Loucy (cell line): ENCODE measurements at regions not wholly inside any gene's neighbourhood (a gene's known extent, or its start where the extent isn't known, plus 50 kb on each side); places are given as distances from the start of the nearest gene placed in this dataset.

Source experiments
- H2AFZ ChIP-seq: fragments of 200-600 bp; sonication (generic); 2 replicates; pipeline ENCODE4 v1.6.0; 2016; ENCODE audit warnings: antibody characterized with exemption, mild to moderate bottlenecking, low read length, moderate library complexity
- H3F3A ChIP-seq: fragments of 200-600 bp; 2 replicates; pipeline ENCODE4 v1.6.0; 2016; ENCODE audit warnings: antibody characterized with exemption, low read depth, mild to moderate bottlenecking
- H3K27me3 ChIP-seq: fragments of 200-600 bp; sonication (generic); 2 replicates; pipeline ENCODE4 v1.6.1; 2014; ENCODE audit warnings: low read length, mild to moderate bottlenecking; ENCODE audit not compliant: insufficient read depth, poor library complexity, severe bottlenecking
- H3K36me3 ChIP-seq: fragments of 200-600 bp; sonication (generic); 2 replicates; pipeline ENCODE4 v1.6.1; 2016; ENCODE audit warnings: low read length; ENCODE audit not compliant: insufficient read depth
- H3K4me1 ChIP-seq: fragments of 200-600 bp; sonication (generic); 2 replicates; pipeline ENCODE4 v1.5.1; 2014; ENCODE audit warnings: low read length, mild to moderate bottlenecking; ENCODE audit not compliant: insufficient read depth, poor library complexity, severe bottlenecking
- H3K4me2 ChIP-seq: fragments of 200-600 bp; sonication (generic); 2 replicates; pipeline ENCODE4 v1.6.0; 2014; ENCODE audit warnings: antibody characterized with exemption, low read length, low read depth, mild to moderate bottlenecking; ENCODE audit not compliant: poor library complexity, severe bottlenecking
- H3K4me3 ChIP-seq: fragments of 200-600 bp; sonication (generic); 2 replicates; pipeline ENCODE4 v1.5.1; 2014; ENCODE audit warnings: low read length, mild to moderate bottlenecking, mixed read lengths; ENCODE audit not compliant: poor library complexity, severe bottlenecking
- H3K79me2 ChIP-seq: fragments of 200-600 bp; sonication (generic); 2 replicates; pipeline ENCODE4 v1.6.1; 2014; ENCODE audit warnings: low read length; ENCODE audit not compliant: insufficient read depth
- H3K9ac ChIP-seq: fragments of 200-600 bp; sonication (generic); 2 replicates; pipeline ENCODE4 v1.6.0; 2014; ENCODE audit warnings: mild to moderate bottlenecking, low read depth, low read length, moderate library complexity; ENCODE audit not compliant: poor library complexity, severe bottlenecking
- H3K9me2 ChIP-seq: fragments of 200-600 bp; sonication (generic); replicated peaks from 2 replicates; pipeline ENCODE4 v1.6.1; 2016; ENCODE audit warnings: low read depth, low read length, mixed read lengths
- H3K9me3 ChIP-seq: fragments of 200-600 bp; sonication (generic); 2 replicates; pipeline ENCODE4 v1.6.1; 2014; ENCODE audit warnings: mild to moderate bottlenecking, antibody characterized with exemption, low read length, low read depth; ENCODE audit not compliant: insufficient read depth
- H4K20me1 ChIP-seq: fragments of 200-600 bp; sonication (generic); 2 replicates; pipeline ENCODE4 v1.6.0; 2014; ENCODE audit warnings: antibody characterized with exemption, low read length, mild to moderate bottlenecking; ENCODE audit not compliant: insufficient read depth, poor library complexity, severe bottlenecking
- CTCF ChIP-seq: fragments of 200-600 bp; sonication (generic); conservative IDR thresholded peaks from 2 replicates; pipeline ENCODE4 v1.5.1; 2014; ENCODE audit warnings: mild to moderate bottlenecking, antibody characterized with exemption, low read length
- EZH2phosphoT487 ChIP-seq: fragments of 200-600 bp; IDR thresholded peaks from 2 replicates; pipeline ENCODE4 v1.6.1; 2018; ENCODE audit warnings: antibody characterized with exemption, mild to moderate bottlenecking, moderate library complexity, borderline replicate concordance

GRCh38 chr11:45036010-45036409, 85.3 kb upstream of the TP53I11 start:
- Histone ChIP-seq H3F3A (no peaks in the 10 kb centered on the region), H3K4me3 (no peak overlapping the region), H3K27me3 (no peaks in the 10 kb centered on the region), H2AFZ (no peak overlapping the region), H3K4me2 (no peak overlapping the region), H4K20me1 (no peaks in the 10 kb centered on the region), H3K9me2 (no peaks in the 10 kb centered on the region), H3K9me3 (peaks cover 5% of the 10 kb centered on the region; the same call in 1 of the 2 replicates), H3K36me3 (no peaks in the 10 kb centered on the region), H3K9ac (no peak overlapping the region), H3K4me1 (peaks cover 2% of the 10 kb centered on the region), H3K79me2 (no peaks in the 10 kb centered on the region)
- no peak for TF ChIP-seq CTCF
- TF ChIP-seq EZH2phosphoT487: no peak

GRCh38 chr11:45036733-45037132, 86.0 kb upstream of the TP53I11 start:
- Histone ChIP-seq H3K4me1 (peaks cover 2% of the 10 kb centered on the region), H3K4me3 (no peak overlapping the region)

DNA sequence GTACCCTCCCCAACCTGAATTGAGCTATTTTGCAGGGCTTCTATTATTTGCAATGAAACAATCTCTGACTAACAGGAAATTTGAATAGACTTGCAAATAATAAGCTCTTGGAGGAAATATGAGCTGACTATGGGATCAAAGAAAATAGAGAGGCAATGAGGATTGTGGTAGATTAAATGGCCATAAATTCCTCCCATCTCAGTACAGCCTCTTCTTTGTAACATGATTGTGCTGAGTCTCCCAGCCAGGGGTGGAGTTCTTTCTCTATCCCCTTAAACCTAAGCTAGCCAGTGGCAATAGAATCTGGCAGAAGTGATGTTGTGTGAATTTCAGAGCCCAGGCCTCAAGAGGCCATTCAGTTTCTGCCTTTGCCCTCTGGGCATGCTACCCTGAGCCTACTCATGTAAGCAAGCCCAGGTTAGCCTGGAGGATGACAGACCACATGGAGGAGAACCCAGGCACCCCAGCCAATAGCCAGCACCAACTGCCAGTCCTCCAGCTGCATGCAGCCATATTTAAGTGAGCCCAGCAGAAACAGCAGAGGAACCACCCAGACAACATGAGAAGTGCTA, 86.8 kb upstream of the TP53I11 start:
- peaks cover 2% of the 10 kb centered on the region for H3K4me1 ChIP-seq
- no peaks in the 10 kb centered on the region for H3K9me2 ChIP-seq
- no peaks in the 10 kb centered on the region for H3K27me3 ChIP-seq
- peaks cover 5% of the 10 kb centered on the region; the same call in 1 of the 2 replicates for H3K9me3 ChIP-seq
- no peaks in the 10 kb centered on the region for H4K20me1 ChIP-seq
- H2AFZ ChIP-seq: no peak overlapping the region
- no peak overlapping the region for H3K9ac ChIP-seq
- no peaks in the 10 kb centered on the region for H3K79me2 ChIP-seq
- TF ChIP-seq CTCF (no peak), EZH2phosphoT487 (no peak)
- no peak overlapping the region for H3K4me3 ChIP-seq
- H3K36me3 ChIP-seq: no peaks in the 10 kb centered on the region
- no peak overlapping the region for H3K4me2 ChIP-seq
- H3F3A ChIP-seq: no peaks in the 10 kb centered on the region

More at GRCh38 chr11:45036733-45037132, 86.0 kb upstream of the TP53I11 start:
- Histone ChIP-seq H3K9me3 (peaks cover 5% of the 10 kb centered on the region; the same call in 1 of the 2 replicates), H3K9ac (no peak overlapping the region), H3K27me3 (no peaks in the 10 kb centered on the region), H3K36me3 (no peaks in the 10 kb centered on the region), H3F3A (no peaks in the 10 kb centered on the region), H4K20me1 (no peaks in the 10 kb centered on the region), H3K79me2 (no peaks in the 10 kb centered on the region), H3K4me2 (no peak overlapping the region), H3K9me2 (no peaks in the 10 kb centered on the region), H2AFZ (no peak overlapping the region)
- TF ChIP-seq CTCF (no peak), EZH2phosphoT487 (no peak)
